ENCODE measurements at regions not wholly inside any gene's neighbourhood (a gene's known extent, or its start where the extent isn't known, plus 50 kb on each side); places are given as distances from the start of the nearest gene placed in this dataset.
"Not testable (repeated sequence)": the region's sequence is repeated elsewhere in the genome, so short reads cannot be mapped to it uniquely, and the experiment has no call there.

- peak overlapping the region; percentile 91 for H3K27ac Mint-ChIP-seq
Observed at GRCh38 chr17:5897981-5898380, 172.2 kb upstream of the WSCD1 start.

DNA sequence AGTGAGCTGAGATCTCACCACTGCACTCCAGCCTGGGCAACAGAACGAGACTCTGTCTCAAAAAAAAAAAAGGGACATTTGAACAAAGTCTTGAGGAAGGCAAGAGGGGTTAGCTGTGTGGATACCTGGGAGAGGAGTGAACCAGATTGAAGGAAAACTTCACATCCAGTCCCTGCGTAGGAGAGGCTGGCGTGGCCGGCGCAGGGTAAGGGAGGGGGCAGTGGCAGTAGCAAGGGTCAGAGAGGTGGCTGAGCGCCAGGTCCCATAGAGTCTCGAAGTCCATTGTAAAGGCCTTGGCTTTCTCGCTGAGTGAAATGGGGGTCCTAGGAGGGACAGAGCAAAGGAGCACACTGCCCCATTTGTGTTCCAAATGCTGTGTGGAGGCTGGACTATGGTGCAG is 171.8 kb upstream of the WSCD1 start:
- DNase-seq (ENCODE audit: low spot score) = no peak
- POLR2A ChIA-PET = no interaction called here
- no peaks in the 10 kb centered on the region for H3K27me3 Mint-ChIP-seq (ENCODE audit: low read depth)
- peak overlapping the region; percentile 61; the same call in 1 of the 2 replicates for H3K27ac Mint-ChIP-seq
- TF ChIP-seq GABPB1 (CRISPR knock-in tag; IDR thresholded peaks at IDR 0.05) (no peak), ZNF219 (CRISPR knock-in tag; IDR thresholded peaks at IDR 0.05; ENCODE audit: borderline replicate concordance) (no peak), ERG (CRISPR knock-in tag; IDR thresholded peaks at IDR 0.05) (no peak), ARID4B (CRISPR knock-in tag; IDR thresholded peaks at IDR 0.05; ENCODE audit: borderline replicate concordance) (no peak), FOXJ3 (CRISPR knock-in tag; IDR thresholded peaks at IDR 0.05; ENCODE audit: borderline replicate concordance) (no peak), KAT7 (CRISPR knock-in tag; IDR thresholded peaks at IDR 0.05; ENCODE audit: borderline replicate concordance) (no peak), CBFB (CRISPR knock-in tag; IDR thresholded peaks at IDR 0.05; ENCODE audit: low read depth) (no peak), ATF2 (CRISPR knock-in tag; IDR thresholded peaks at IDR 0.05; ENCODE audit: borderline replicate concordance, low read depth) (no peak), ZMAT4 (CRISPR knock-in tag; IDR thresholded peaks at IDR 0.05) (no peak), HMGA2 (CRISPR knock-in tag; IDR thresholded peaks at IDR 0.05) (no peak)
- TF ChIP-seq, protein P1, sequence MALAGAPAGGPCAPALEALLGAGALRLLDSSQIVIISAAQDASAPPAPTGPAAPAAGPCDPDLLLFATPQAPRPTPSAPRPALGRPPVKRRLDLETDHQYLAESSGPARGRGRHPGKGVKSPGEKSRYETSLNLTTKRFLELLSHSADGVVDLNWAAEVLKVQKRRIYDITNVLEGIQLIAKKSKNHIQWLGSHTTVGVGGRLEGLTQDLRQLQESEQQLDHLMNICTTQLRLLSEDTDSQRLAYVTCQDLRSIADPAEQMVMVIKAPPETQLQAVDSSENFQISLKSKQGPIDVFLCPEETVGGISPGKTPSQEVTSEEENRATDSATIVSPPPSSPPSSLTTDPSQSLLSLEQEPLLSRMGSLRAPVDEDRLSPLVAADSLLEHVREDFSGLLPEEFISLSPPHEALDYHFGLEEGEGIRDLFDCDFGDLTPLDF (CRISPR knock-in tag; IDR thresholded peaks at IDR 0.05) = no peak
- TF ChIP-seq, protein P2, sequence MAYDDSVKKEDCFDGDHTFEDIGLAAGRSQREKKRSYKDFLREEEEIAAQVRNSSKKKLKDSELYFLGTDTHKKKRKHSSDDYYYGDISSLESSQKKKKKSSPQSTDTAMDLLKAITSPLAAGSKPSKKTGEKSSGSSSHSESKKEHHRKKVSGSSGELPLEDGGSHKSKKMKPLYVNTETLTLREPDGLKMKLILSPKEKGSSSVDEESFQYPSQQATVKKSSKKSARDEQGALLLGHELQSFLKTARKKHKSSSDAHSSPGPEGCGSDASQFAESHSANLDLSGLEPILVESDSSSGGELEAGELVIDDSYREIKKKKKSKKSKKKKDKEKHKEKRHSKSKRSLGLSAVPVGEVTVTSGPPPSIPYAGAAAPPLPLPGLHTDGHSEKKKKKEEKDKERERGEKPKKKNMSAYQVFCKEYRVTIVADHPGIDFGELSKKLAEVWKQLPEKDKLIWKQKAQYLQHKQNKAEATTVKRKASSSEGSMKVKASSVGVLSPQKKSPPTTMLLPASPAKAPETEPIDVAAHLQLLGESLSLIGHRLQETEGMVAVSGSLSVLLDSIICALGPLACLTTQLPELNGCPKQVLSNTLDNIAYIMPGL (CRISPR knock-in tag; IDR thresholded peaks at IDR 0.05) = no peak
- TF ChIP-seq, protein P3, sequence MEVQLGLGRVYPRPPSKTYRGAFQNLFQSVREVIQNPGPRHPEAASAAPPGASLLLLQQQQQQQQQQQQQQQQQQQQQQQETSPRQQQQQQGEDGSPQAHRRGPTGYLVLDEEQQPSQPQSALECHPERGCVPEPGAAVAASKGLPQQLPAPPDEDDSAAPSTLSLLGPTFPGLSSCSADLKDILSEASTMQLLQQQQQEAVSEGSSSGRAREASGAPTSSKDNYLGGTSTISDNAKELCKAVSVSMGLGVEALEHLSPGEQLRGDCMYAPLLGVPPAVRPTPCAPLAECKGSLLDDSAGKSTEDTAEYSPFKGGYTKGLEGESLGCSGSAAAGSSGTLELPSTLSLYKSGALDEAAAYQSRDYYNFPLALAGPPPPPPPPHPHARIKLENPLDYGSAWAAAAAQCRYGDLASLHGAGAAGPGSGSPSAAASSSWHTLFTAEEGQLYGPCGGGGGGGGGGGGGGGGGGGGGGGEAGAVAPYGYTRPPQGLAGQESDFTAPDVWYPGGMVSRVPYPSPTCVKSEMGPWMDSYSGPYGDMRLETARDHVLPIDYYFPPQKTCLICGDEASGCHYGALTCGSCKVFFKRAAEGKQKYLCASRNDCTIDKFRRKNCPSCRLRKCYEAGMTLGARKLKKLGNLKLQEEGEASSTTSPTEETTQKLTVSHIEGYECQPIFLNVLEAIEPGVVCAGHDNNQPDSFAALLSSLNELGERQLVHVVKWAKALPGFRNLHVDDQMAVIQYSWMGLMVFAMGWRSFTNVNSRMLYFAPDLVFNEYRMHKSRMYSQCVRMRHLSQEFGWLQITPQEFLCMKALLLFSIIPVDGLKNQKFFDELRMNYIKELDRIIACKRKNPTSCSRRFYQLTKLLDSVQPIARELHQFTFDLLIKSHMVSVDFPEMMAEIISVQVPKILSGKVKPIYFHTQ (CRISPR knock-in tag; IDR thresholded peaks at IDR 0.05) = no peak
- H3K4me1 Mint-ChIP-seq = peaks cover 50% of the 10 kb centered on the region
- CTCF ChIA-PET = no interaction called here
- peaks cover 4% of the 10 kb centered on the region for H3K36me3 Mint-ChIP-seq
- no peak overlapping the region for H3K4me3 Mint-ChIP-seq
- no peak for ATAC-seq
- H3K9me3 Mint-ChIP-seq = peaks cover 8% of the 10 kb centered on the region

More at GRCh38 chr17:5897981-5898380, 172.2 kb upstream of the WSCD1 start:
- ATAC-seq; H3K9me3 Mint-ChIP-seq; H3K36me3 Mint-ChIP-seq; POLR2A ChIA-PET; H3K27me3 Mint-ChIP-seq (ENCODE audit: low read depth); H3K4me3 Mint-ChIP-seq; DNase-seq (ENCODE audit: low spot score): not testable (repeated sequence)
- peaks cover 54% of the 10 kb centered on the region for H3K4me1 Mint-ChIP-seq
- CTCF ChIA-PET = interaction anchor here (0.7 to 2.3 kb wide), 3 partner anchors 95 to 171 kb away, joined by 3 to 10 read pairs (median 6); no protein-coding TSS in a partner anchor
- TF ChIP-seq MAX (CRISPR knock-in tag; IDR thresholded peaks at IDR 0.05) = 0 out of 2 replicates have a peak, but pooled peaks have one; percentile 2
- TF ChIP-seq NR3C1 (CRISPR knock-in tag; conservative IDR thresholded peaks at IDR 0.05; ENCODE audit: low read depth) = 0 out of 2 replicates have a peak, but pooled peaks have one; percentile 3
